ENCODE measurements at regions not wholly inside any gene's neighbourhood (a gene's known extent, or its start where the extent isn't known, plus 50 kb on each side); places are given as distances from the start of the nearest gene placed in this dataset.

- TF ChIP-seq MAX (IDR thresholded peaks at IDR 0.05; ENCODE audit: insufficient read depth, insufficient read length) (no peak), CTCF (IDR thresholded peaks at IDR 0.05; ENCODE audit: extremely low read depth in 1 of 2, insufficient read depth in 1 of 2, low read depth in 1 of 2, low read length in 2 of 2) (no peak), EZH2 (IDR thresholded peaks at IDR 0.05; ENCODE audit: borderline replicate concordance, low read depth, low read length, severe bottlenecking) (no peak), POLR2AphosphoS5 (IDR thresholded peaks at IDR 0.05; ENCODE audit: insufficient read depth, low read depth, low read length) (no peak), POLR2A (IDR thresholded peaks at IDR 0.05; ENCODE audit: low read depth, low read length) (no peak), GATA2 (IDR thresholded peaks at IDR 0.05; ENCODE audit: insufficient read depth, insufficient read length, low read depth, low read length) (no peak), MYC (IDR thresholded peaks at IDR 0.05; ENCODE audit: low read depth, low read length) (no peak), JUN (IDR thresholded peaks at IDR 0.05; ENCODE audit: borderline replicate concordance, insufficient read depth, insufficient read length, low read depth) (no peak)
Measured at GRCh38 chr7:145152589-145152988, 316.7 kb upstream of the TPK1 start.

Measured in endothelial cell of umbilical vein (primary cell).